Immature natural killer cell (primary cell): ENCODE measurements at regions not wholly inside any gene's neighbourhood (a gene's known extent, or its start where the extent isn't known, plus 50 kb on each side); places are given as distances from the start of the nearest gene placed in this dataset.

Experiments used
- DNase-seq, 3 donors: peaks; one replicate each; pipeline ENCODE4 v3.0.0; 2022; ENCODE audit warnings: mixed read lengths in 1 of 3
- H3K27ac Mint-ChIP-seq, 6 donors: one replicate each; pipeline ENCODE4 v1.8.0; 2020; ENCODE audit warnings: mixed read lengths in 6 of 6, mild to moderate bottlenecking in 5 of 6, inconsistent platforms in 4 of 6, moderate library complexity in 3 of 6
- H3K27me3 Mint-ChIP-seq, 3 donors: one replicate each; pipeline ENCODE4 v1.8.0; 2020 to 2021; ENCODE audit warnings: low read depth in 3 of 3, mild to moderate bottlenecking in 3 of 3, mixed read lengths in 3 of 3, moderate library complexity in 3 of 3, inconsistent platforms in 1 of 3
- H3K36me3 Mint-ChIP-seq, 3 donors: one replicate each; pipeline ENCODE4 v1.8.0; 2020; ENCODE audit warnings: mixed read lengths in 3 of 3, inconsistent platforms in 2 of 3, mild to moderate bottlenecking in 2 of 3
- H3K4me1 Mint-ChIP-seq, 2 donors: one replicate each; pipeline ENCODE4 v1.8.0; 2020; ENCODE audit warnings: inconsistent platforms in 2 of 2, mild to moderate bottlenecking in 2 of 2, mixed read lengths in 2 of 2, moderate library complexity in 1 of 2
- H3K4me3 Mint-ChIP-seq, 5 donors: one replicate each; pipeline ENCODE4 v1.8.0; 2020; ENCODE audit warnings: mild to moderate bottlenecking in 5 of 5, mixed read lengths in 5 of 5, inconsistent platforms in 3 of 5, moderate library complexity in 3 of 5
- H3K9me3 Mint-ChIP-seq, 6 donors: one replicate each; pipeline ENCODE4 v1.8.0; 2020; ENCODE audit warnings: mild to moderate bottlenecking in 6 of 6, mixed read lengths in 6 of 6, inconsistent platforms in 4 of 6, moderate library complexity in 3 of 6

GRCh38 chr17:68790492-68790891 lies 164.7 kb downstream of the ABCA8 start:
- H3K9me3 Mint-ChIP-seq = no peaks in the 10 kb centered on the region

DNA sequence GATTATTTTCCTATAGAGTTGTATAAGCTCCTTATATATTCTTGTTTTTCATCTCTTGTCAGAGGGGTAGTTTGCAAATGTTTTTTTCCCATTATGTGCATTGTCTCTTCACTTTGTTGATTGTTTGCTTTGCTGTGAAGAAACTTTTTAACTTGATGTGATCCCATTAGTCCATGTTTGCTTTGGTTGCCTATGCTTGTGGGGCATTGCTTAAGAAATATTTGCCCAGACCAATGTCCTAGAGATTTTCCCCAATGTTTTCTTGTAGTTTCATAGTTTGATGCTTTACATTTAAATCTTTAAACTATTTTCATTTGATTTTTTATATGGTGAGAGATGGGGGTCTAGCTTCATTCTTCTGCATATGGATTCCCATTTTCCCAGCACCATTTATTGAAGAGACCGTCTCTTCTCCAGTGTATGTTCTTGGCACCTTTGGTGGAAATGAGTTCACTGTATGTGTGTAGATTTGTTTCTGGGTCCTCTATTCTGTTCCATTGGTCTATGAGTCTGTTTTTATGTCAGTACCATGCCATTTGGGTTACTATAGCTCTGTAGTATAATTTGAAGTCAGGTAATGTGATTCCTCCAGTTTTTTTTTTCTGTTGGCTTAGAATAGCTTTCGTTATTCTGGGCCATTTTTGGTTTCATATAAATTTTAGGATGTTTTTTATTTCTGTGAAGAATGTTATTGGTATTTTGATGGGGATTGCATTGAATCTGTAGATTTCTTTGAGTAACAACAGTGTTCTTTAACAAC lies 165.8 kb downstream of the ABCA8 start:
- H3K4me1 Mint-ChIP-seq = peaks cover 0 to under 1% of the 10 kb centered on the region in 2 donors
- H3K27ac Mint-ChIP-seq = no peak overlapping the region
- no peaks in the 10 kb centered on the region for H3K9me3 Mint-ChIP-seq
- H3K36me3 Mint-ChIP-seq = no peaks in the 10 kb centered on the region
- no peak overlapping the region for H3K4me3 Mint-ChIP-seq
- H3K27me3 Mint-ChIP-seq = peaks cover 3 to 11% (median 5%) of the 10 kb centered on the region in 3 donors
- no peak for DNase-seq

More at GRCh38 chr17:68790492-68790891, 164.7 kb downstream of the ABCA8 start:
- H3K27ac Mint-ChIP-seq = no peak overlapping the region
- no peak for DNase-seq
- H3K4me3 Mint-ChIP-seq = no peak overlapping the region
- peaks cover 9 to 11% of the 10 kb centered on the region in 2 donors for H3K4me1 Mint-ChIP-seq
- peaks cover 3 to 13% (median 5%) of the 10 kb centered on the region in 3 donors for H3K27me3 Mint-ChIP-seq
- H3K36me3 Mint-ChIP-seq = no peaks in the 10 kb centered on the region

DNA sequence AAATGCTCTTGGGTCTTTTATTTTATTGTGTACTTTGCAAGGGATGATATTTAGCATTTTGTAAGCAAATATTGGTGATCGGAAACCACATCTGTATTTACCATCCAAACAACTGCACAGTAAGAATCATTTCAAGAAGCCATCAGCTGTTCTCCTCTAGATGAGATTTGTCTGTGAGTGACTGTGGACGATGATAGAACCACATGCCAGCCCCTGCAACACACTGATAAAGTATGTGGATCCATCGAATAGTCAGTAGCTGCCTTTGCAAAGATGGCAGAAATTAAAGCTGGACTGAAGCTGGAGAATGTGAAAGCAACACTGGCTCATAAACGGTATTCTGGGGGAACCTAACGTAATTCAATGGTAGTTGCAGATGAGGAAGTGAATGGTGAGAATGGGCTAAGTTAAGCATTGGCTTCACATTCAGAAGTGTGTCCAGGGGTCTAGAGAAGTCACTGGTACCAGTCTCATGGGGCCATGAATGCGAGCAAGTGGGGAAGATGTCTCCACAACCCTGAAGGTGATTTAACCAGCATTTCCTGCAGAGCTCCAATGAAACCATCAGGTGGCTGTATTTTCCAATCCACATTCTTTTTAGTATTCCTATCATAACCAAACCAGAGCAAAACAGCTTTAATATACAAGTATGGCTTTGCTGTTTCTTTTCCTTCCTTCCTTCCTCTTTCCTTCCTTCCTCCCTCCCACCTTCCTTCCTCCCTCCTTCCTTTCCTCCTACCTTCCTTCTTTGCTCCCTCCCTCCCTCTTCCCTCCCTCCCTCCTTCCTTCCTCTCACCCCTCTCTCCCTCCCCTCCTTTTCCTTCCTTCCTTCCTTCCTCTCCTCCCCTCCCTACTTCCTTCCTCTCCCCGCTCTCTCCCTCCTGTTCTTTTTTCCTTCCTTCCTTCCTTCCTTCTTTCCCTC lies 169.4 kb downstream of the ABCA8 start:
- H3K4me1 Mint-ChIP-seq = no peaks in the 10 kb centered on the region
- no peak overlapping the region for H3K27ac Mint-ChIP-seq
- peaks cover 2 to 13% (median 5%) of the 10 kb centered on the region in 3 donors for H3K27me3 Mint-ChIP-seq
- no peak for DNase-seq
- no peak overlapping the region for H3K4me3 Mint-ChIP-seq
- no peaks in the 10 kb centered on the region for H3K36me3 Mint-ChIP-seq
- H3K9me3 Mint-ChIP-seq = no peaks in the 10 kb centered on the region

- H3K27me3 Mint-ChIP-seq = peaks cover 2 to 9% (median 4%) of the 10 kb centered on the region in 3 donors
- H3K27ac Mint-ChIP-seq = no peak overlapping the region
- DNase-seq = no peak
- H3K4me1 Mint-ChIP-seq = no peaks in the 10 kb centered on the region
- H3K9me3 Mint-ChIP-seq = no peaks in the 10 kb centered on the region
- no peak overlapping the region for H3K4me3 Mint-ChIP-seq
- no peaks in the 10 kb centered on the region for H3K36me3 Mint-ChIP-seq
Measured at GRCh38 chr17:68784431-68784830, 170.8 kb downstream of the ABCA8 start.

DNA sequence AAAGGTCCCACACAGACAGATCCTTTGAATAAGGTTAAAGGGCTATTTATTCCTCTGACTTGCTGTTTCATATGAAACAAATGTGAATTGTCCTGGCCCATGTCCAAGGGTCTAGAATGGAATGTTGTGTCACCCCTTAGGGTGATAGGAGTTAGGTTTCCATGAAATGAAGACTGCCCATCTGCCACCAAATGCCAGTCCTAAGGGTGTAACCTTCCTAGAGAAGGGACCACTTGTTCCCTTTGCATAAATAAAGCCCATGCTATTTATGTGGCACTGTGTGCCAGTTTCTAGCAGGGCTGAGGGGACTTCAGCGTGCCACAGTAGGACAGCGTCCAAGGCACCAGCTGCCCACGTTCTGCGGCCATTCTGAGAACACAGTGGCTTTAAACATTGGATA lies 171.3 kb downstream of the ABCA8 start:
- Mint-ChIP-seq H3K4me3 (no peak overlapping the region), H3K9me3 (no peaks in the 10 kb centered on the region), H3K36me3 (no peaks in the 10 kb centered on the region), H3K27me3 (peaks cover 2 to 9% (median 4%) of the 10 kb centered on the region in 3 donors), H3K27ac (no peak overlapping the region), H3K4me1 (no peaks in the 10 kb centered on the region)
- no peak for DNase-seq

- Mint-ChIP-seq H3K9me3 (no peaks in the 10 kb centered on the region), H3K27ac (no peak overlapping the region), H3K4me1 (no peaks in the 10 kb centered on the region), H3K27me3 (peaks cover 2 to 9% (median 2%) of the 10 kb centered on the region in 3 donors), H3K4me3 (no peak overlapping the region), H3K36me3 (no peaks in the 10 kb centered on the region)
- DNase-seq = no peak
Measured at GRCh38 chr17:68782789-68783188, 172.4 kb downstream of the ABCA8 start.

GRCh38 chr17:68780596-68780995 lies 174.6 kb downstream of the ABCA8 start:
- DNase-seq = no peak
- Mint-ChIP-seq H3K4me3 (no peak overlapping the region), H3K27me3 (peaks cover 0 to 3% (median 2%) of the 10 kb centered on the region in 3 donors), H3K36me3 (no peaks in the 10 kb centered on the region), H3K27ac (no peak overlapping the region), H3K9me3 (no peaks in the 10 kb centered on the region), H3K4me1 (no peaks in the 10 kb centered on the region)

DNA sequence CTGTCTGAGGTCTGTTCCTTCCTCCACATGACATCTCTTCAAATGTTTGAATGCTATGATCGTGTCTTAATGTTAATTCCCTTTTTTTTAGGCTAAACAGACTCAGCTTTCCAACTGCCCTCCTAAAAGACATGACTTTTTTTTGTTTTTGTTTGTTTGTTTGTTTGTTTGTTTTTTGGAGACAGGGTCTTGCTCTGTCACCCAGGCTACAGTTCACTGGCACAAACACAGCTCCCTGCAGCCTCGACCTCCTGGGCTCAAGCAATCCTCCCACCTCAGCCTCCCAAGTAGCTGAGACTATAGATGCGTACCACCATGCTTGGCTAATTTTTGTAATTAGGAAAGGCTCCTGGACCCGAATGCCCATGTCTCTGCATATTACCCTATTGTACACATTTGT lies 176.5 kb downstream of the ABCA8 start:
- no peaks in the 10 kb centered on the region for H3K9me3 Mint-ChIP-seq
- H3K4me3 Mint-ChIP-seq = no peak overlapping the region
- DNase-seq = no peak
- no peaks in the 10 kb centered on the region for H3K4me1 Mint-ChIP-seq
- no peak overlapping the region for H3K27ac Mint-ChIP-seq
- H3K27me3 Mint-ChIP-seq = peaks cover 0 to 3% (median 2%) of the 10 kb centered on the region in 3 donors
- H3K36me3 Mint-ChIP-seq = no peaks in the 10 kb centered on the region

GRCh38 chr17:68777856-68778694 lies 176.9 kb upstream of the FAM20A start:
- Mint-ChIP-seq H3K27me3 (peaks cover 0 to 3% (median 2%) of the 10 kb centered on the region in 3 donors), H3K4me3 (no peak overlapping the region), H3K9me3 (no peaks in the 10 kb centered on the region), H3K27ac (no peak overlapping the region), H3K36me3 (no peaks in the 10 kb centered on the region), H3K4me1 (no peaks in the 10 kb centered on the region)
- no peak for DNase-seq

- H3K27ac Mint-ChIP-seq = no peak overlapping the region
- no peaks in the 10 kb centered on the region for H3K4me1 Mint-ChIP-seq
- no peaks in the 10 kb centered on the region for H3K9me3 Mint-ChIP-seq
- DNase-seq = peak; percentile 20 to 33 (median 28)
- peaks cover 0 to 3% (median 2%) of the 10 kb centered on the region in 3 donors for H3K27me3 Mint-ChIP-seq
- H3K4me3 Mint-ChIP-seq = no peak overlapping the region
- no peaks in the 10 kb centered on the region for H3K36me3 Mint-ChIP-seq
Measured at GRCh38 chr17:68777243-68777855, 176.2 kb upstream of the FAM20A start.

DNA sequence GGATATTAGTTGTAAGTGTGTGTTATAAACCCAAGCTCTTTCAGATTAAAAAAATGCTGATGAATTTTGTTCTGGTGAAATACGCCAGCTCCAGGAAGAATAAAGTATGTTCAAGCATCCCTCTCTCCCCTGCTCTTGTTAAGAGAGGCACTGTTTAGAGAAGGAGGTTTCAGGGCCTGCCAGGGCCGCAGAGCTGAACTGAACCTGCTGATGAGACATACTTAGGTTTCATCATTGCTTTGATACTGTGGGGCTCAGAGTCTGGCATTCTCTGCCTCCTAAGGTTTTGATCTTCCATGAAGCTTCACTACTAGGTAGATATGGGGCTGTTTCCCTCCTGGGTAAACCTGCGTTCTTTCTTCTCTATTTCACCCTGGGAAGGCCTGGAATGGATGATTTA lies 175.3 kb upstream of the FAM20A start:
- Mint-ChIP-seq H3K4me3 (no peak overlapping the region), H3K4me1 (peaks cover 0 to 3% of the 10 kb centered on the region in 2 donors), H3K9me3 (no peaks in the 10 kb centered on the region), H3K36me3 (no peaks in the 10 kb centered on the region), H3K27ac (no peak overlapping the region), H3K27me3 (peaks cover 0 to 2% (median 1%) of the 10 kb centered on the region in 3 donors)
- DNase-seq = no peak

GRCh38 chr17:68775969-68776368 lies 174.8 kb upstream of the FAM20A start:
- Mint-ChIP-seq H3K4me1 (peaks cover 0 to 3% of the 10 kb centered on the region in 2 donors), H3K36me3 (no peaks in the 10 kb centered on the region), H3K4me3 (no peak overlapping the region), H3K27ac (no peak overlapping the region), H3K27me3 (peaks cover 0 to 2% (median 0%) of the 10 kb centered on the region in 3 donors), H3K9me3 (no peaks in the 10 kb centered on the region)
- no peak for DNase-seq

GRCh38 chr17:68775318-68775717 lies 174.2 kb upstream of the FAM20A start:
- Mint-ChIP-seq H3K4me1 (peaks cover 0 to 3% of the 10 kb centered on the region in 2 donors), H3K27me3 (peaks cover 0 to 2% (median 0%) of the 10 kb centered on the region in 3 donors), H3K9me3 (no peaks in the 10 kb centered on the region), H3K36me3 (no peaks in the 10 kb centered on the region), H3K27ac (no peak overlapping the region), H3K4me3 (no peak overlapping the region)
- DNase-seq = no peak
